GM19035 (cell line): ENCODE measurements at regions not wholly inside any gene's neighbourhood (a gene's known extent, or its start where the extent isn't known, plus 50 kb on each side); places are given as distances from the start of the nearest gene placed in this dataset.
"Not testable (repeated sequence)": the region's sequence is repeated elsewhere in the genome, so short reads cannot be mapped to it uniquely, and the experiment has no call there.

Source experiments
- ATAC-seq: cut with Tn5 transposase; IDR thresholded peaks from one replicate; pipeline ENCODE4 v1.9.1; 2021; ENCODE audit not compliant: unreplicated experiment

- no peak for ATAC-seq
Measured at GRCh38 chr19:28544451-28545261, 668.3 kb downstream of the UQCRFS1 start.

GRCh38 chr19:28543244-28543776, 669.6 kb downstream of the UQCRFS1 start:
- ATAC-seq: no peak

DNA sequence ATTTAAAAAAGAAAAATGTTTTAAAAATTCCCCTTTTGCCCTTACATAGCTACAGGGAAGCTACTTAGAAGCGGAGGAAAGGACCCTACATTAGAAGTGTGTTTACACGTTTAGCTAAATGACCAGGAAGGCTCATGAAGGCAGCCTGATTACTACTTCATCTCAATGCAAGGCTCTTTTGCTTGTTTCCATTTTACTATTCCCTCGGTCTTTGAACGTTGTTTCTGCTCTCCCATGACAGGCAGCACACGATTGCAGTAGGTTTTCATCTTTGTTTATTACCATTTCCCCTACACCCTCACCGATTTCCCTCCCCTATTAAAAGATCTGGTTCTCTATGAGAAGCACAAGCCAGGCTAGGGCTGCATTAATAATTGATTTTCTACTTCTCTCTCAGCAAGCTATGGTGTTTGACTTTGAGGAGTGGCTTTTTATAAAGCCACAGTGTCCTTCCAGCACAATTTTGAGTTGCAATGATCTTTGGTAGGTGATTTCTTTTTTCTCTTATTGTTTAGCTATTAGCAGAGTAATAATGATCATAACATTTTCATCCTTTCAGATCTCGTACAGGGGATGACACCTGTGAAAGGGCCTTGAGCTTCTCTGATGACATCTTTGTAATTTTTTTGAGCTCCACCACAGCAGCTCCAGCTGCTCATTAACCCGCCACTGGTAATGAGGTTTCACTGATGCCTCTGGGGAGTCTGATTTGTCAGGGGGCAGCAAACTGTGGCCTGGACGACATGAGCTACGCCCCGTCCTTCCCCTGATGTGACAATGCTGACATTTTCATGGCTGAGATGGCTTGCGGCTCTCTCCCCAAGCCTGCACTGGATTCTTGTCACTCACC, 670.3 kb downstream of the UQCRFS1 start:
- ATAC-seq: no peak

GRCh38 chr19:28541602-28542393, 671.2 kb downstream of the UQCRFS1 start:
- ATAC-seq: no peak

- ATAC-seq: no peak
Measured at GRCh38 chr19:28541029-28541428, 671.9 kb downstream of the UQCRFS1 start.

DNA sequence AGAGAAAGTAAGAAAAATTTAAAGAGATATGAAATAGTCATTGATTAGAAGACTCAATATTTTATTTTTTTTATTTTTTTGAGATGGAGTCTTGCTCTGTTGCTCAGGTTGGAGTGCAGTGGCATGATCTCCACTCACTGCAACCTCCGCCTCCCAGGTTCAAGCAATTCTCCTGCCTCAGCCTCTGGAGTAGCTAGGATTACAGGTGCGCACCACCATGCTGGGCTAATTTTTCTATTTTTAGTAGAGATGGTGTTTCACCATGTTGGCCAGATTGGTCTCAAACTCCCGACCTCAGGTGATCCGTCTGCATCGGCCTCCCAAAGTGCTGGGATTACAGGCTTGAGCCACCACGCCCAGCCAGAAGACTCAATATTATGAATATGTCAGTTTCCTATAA, 672.6 kb downstream of the UQCRFS1 start:
- not testable (repeated sequence) for ATAC-seq

DNA sequence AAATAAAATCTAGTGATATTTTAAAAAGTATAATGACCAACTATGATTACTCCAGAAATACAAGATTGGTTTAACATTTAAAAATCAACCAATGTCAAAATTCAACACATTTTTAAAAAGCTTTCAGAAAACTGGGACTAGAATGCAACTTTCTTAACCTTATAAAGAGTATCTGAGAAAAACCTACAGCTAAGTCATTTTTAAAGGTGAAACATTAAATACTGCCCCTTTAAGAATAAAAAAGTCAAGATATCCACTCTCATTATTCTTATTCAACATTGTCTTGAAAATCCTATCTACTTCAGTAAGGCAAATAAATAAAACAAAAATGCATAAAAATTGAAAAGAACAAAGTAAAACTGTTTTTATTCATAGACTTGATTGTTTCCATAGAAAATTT, 673.2 kb downstream of the UQCRFS1 start:
- no peak for ATAC-seq

GRCh38 chr19:28538579-28538978, 674.4 kb downstream of the UQCRFS1 start:
- ATAC-seq: not testable (repeated sequence)

GRCh38 chr19:28537896-28538295, 675.1 kb downstream of the UQCRFS1 start:
- no peak for ATAC-seq

DNA sequence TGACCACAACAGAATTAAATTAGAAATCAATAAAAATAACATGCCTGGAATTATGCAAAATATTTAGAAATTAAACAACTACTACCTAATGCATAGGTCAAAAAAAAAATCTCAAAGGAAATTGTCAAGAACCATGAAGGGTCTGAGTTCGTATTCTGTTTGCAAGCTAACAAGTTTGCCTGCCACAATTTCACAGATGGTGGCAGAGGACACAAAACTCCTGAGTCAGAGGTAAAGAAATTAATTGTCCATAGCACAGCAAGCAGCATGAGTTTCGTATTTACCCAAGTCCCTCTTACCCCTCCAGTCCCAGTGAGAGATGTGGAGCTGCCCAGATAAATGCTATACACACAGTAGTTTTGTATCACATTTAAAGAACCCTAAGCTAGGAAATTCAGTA, 675.9 kb downstream of the UQCRFS1 start:
- ATAC-seq: no peak

- ATAC-seq: no peak
Measured at GRCh38 chr19:28535352-28535775, 677.6 kb downstream of the UQCRFS1 start.

GRCh38 chr19:28534766-28535351, 678.1 kb downstream of the UQCRFS1 start:
- no peak for ATAC-seq

DNA sequence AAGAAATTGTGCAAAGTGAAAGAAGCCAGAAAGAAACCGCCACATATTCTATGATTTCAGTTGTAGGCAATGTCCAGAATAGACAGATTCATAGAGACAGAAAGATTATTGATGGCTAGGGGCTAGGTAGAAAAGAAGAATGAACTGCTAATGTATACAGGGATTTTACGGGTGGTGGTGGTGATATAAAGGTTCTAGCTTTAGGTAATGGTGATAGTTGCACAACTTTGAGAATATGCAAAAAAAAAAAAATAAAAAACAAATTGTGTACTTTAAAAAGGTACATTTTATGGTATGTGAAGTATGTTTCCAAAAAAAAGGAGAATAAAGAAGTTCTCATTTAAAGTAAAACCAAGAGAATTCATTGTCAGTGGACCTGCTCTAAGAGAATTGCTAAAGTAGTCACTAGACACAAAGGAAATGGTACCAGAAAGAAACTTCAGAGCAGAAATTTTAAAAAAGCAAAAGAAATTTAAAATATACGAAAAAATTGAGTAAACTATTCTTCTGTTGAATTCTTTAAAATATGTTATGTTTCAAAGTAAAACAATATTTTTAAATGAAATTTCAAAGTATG, 680.1 kb downstream of the UQCRFS1 start:
- ATAC-seq: no peak

GRCh38 chr19:28531979-28532378, 681.0 kb downstream of the UQCRFS1 start:
- ATAC-seq: no peak

DNA sequence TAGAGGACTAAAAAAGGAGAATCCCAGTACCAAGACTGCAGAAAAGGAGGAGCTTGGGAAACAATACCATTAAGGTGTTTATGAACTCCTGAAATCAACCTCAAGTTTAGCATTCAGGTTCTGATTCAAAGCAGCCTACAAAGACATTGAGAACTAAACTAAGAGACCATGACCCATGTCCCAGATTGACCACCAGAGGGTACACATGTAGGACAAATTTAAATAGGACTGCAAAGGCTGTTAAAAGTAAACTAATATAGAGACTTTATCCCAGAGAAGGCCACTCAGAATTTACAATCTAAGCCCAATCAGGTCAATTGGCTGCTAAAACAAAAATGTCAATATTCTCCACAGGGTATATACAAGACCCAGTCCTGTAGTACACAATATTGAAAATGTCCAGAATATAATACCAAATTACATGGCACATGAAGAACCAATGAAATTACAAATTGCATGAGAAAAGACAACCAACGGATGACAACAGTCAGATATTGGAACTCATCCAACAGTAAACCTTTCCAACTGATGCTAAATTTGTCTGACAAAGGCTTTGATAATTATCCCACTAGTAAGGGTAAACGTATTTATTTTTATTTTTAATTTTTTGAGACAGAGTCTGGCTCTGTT, 682.4 kb downstream of the UQCRFS1 start:
- ATAC-seq: no peak

DNA sequence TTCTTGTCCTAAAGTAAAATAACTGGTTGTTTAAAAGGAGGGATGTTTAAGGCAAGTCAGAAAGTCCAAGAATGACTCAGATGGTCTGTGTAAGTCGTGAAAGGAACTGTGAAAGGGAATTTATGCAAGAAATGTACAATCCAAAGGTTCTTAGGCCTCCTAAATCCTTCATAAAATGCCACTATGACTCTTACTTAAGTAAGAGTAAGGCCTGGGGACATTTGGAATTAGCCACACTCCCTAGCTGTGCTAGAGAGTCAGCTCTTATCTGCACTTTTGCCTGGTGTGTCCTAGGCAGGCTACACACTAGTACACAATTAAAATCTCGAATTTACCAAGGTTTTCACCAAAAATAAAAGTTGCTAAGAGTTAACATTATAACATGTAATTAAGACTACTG, 686.9 kb downstream of the UQCRFS1 start:
- ATAC-seq: no peak

- no peak for ATAC-seq
Measured at GRCh38 chr19:28523619-28524018, 689.3 kb downstream of the UQCRFS1 start.

- ATAC-seq: no peak
Measured at GRCh38 chr19:28522545-28522922, 690.4 kb downstream of the UQCRFS1 start.

GRCh38 chr19:28521614-28522544, 691.1 kb downstream of the UQCRFS1 start:
- no peak for ATAC-seq
